Lower lobe of right lung (tissue), 2 donors: ENCODE measurements at regions not wholly inside any gene's neighbourhood (a gene's known extent, or its start where the extent isn't known, plus 50 kb on each side); places are given as distances from the start of the nearest gene placed in this dataset.
A peak's percentile ranks its signal among the peaks of the same experiment; 100 is the strongest.

ENCODE experiments used
- ATAC-seq, 2 donors: fragments of 200-7000 bp; cut with Tn5 transposase; one replicate each; pipeline ENCODE4 v1.9.1; 2020 to 2022; ENCODE audit warnings: mild to moderate bottlenecking in 2 of 2, moderate library complexity in 2 of 2
- DNase-seq: peaks from one replicate; pipeline ENCODE4 v3.0.0-alpha.2; 2020
- H3K27ac ChIP-seq: fragments of 200-600 bp; one replicate; pipeline ENCODE4 v1.8.0; 2022
- H3K27me3 ChIP-seq: fragments of 200-600 bp; one replicate; pipeline ENCODE4 v1.8.0; 2022; ENCODE audit warnings: low read depth
- H3K36me3 ChIP-seq: fragments of 200-600 bp; one replicate; pipeline ENCODE4 v1.8.0; 2022; ENCODE audit warnings: mild to moderate bottlenecking
- H3K4me1 ChIP-seq: fragments of 200-600 bp; one replicate; pipeline ENCODE4 v1.8.0; 2022
- H3K4me3 ChIP-seq: fragments of 200-600 bp; one replicate; pipeline ENCODE4 v1.8.0; 2022; ENCODE audit warnings: mild to moderate bottlenecking
- H3K9me3 ChIP-seq: fragments of 200-600 bp; one replicate; pipeline ENCODE4 v1.8.0; 2022
- intact Hi-C: fragments of 100-400 bp; cut with DNase I; formaldehyde crosslinking; loops from one replicate; pipeline ENCODE4 v1.11.0; 2022
- TF ChIP-seq, protein P1 (sequence below): fragments of 200-600 bp; IDR thresholded peaks from one replicate; pipeline ENCODE4 v1.8.0; 2022; ENCODE audit warnings: antibody characterized with exemption, mild to moderate bottlenecking
- donor health status: DM: no; HTN: yes; CAD: no; lungs with severe emphysema.

DNA sequence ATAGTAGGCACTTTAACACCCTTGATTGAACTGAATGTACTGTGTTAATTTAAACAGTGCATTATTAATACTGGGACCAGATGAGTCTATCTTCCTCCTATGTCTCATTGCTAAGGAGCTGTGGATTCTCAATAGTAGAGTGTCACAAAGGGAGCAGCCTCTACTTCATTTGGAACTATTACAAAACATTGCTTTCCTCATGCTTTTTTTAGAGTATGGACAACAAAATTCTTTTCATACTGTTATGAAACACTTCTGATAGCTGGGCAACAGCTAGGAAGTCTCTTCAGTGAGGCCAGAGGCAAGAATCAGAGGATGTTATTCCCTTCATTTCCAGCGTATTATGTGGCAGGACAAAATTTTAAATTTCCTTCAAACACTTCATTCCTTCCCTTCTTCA is 160.8 kb downstream of the FBXO8 start:
- no peaks in the 10 kb centered on the region for H3K36me3 ChIP-seq
- no peak overlapping the region for H3K27ac ChIP-seq
- H3K4me1 ChIP-seq, result no peaks in the 10 kb centered on the region
- H3K9me3 ChIP-seq, result no peaks in the 10 kb centered on the region
- TF ChIP-seq, protein P1, sequence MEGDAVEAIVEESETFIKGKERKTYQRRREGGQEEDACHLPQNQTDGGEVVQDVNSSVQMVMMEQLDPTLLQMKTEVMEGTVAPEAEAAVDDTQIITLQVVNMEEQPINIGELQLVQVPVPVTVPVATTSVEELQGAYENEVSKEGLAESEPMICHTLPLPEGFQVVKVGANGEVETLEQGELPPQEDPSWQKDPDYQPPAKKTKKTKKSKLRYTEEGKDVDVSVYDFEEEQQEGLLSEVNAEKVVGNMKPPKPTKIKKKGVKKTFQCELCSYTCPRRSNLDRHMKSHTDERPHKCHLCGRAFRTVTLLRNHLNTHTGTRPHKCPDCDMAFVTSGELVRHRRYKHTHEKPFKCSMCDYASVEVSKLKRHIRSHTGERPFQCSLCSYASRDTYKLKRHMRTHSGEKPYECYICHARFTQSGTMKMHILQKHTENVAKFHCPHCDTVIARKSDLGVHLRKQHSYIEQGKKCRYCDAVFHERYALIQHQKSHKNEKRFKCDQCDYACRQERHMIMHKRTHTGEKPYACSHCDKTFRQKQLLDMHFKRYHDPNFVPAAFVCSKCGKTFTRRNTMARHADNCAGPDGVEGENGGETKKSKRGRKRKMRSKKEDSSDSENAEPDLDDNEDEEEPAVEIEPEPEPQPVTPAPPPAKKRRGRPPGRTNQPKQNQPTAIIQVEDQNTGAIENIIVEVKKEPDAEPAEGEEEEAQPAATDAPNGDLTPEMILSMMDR, result no peak
- no peaks in the 10 kb centered on the region for H3K27me3 ChIP-seq
- no peak for DNase-seq
- ATAC-seq, result no peak
- H3K4me3 ChIP-seq, result no peak overlapping the region
- intact Hi-C loops, result no loop called here

DNA sequence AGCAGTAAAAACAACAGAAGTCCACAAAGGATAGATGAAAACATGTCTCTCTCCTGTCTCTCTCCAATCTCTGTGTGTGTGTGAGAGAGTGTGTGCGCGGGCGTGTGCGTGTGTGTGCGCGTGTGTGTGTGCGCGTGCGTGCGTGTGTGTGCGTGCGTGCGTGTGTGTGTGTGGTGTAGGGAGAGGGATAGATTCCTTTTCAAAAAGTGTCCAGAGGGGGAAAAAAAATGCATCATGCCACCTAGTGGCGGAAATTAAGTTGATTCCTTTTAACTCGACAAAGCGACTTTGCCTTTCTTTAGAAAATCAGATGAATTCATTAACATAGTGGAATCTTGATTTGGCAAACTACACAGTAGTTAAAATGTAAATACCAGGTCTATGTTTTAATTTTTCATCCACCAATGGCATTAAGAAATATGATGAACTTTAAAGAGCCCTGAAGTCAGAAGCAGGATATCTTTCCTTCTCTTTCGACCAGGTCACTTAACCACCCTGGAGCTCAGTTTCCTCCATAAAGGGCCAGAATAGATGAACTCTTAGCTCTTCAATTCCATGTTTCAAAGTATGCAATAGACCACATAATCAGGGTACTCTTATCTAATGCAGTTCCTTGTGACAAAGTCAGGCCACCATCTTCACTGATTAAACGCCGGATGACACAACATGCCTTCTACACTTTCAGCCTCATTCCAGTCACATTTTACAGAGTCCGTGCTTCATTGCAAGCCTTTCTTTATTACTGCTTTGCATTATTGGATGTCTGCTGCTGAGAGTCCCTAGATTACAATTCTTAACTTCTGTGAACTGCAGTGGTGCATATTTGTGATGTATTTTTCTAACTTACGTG is 162.8 kb downstream of the FBXO8 start:
- H3K36me3 ChIP-seq, result no peaks in the 10 kb centered on the region
- TF ChIP-seq, protein P1, result peak; percentile 45
- H3K4me3 ChIP-seq, result no peak overlapping the region
- peaks cover 6% of the 10 kb centered on the region for H3K27me3 ChIP-seq
- DNase-seq (no peak), ATAC-seq (peak; percentile 50 to 53)
- H3K9me3 ChIP-seq, result no peaks in the 10 kb centered on the region
- intact Hi-C loops, result no loop called here
- H3K27ac ChIP-seq, result no peak overlapping the region
- H3K4me1 ChIP-seq, result no peaks in the 10 kb centered on the region

DNA sequence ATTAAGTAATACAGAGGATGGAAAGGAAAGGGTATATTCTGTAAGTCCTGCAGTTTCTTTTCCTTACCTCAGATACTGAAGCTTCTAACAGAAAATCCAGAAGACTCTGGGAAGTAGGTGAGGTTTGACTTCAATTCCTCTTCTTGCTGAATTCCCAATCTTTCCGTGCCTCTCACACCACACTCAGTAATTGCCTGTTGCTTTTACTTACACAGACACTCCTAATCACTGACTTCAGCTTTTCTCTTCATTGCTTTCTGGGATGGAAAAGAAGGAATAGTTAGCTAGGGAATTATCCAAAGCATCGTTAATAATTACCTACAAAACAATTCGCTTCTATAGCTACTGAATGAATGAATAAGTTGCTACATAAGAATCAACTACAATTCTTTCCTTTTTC is 163.6 kb downstream of the FBXO8 start:
- H3K36me3 ChIP-seq, result no peaks in the 10 kb centered on the region
- no peak overlapping the region for H3K27ac ChIP-seq
- H3K4me1 ChIP-seq, result no peaks in the 10 kb centered on the region
- no peak for ATAC-seq
- DNase-seq, result no peak
- intact Hi-C loops, result no loop called here
- TF ChIP-seq, protein P1, result no peak
- H3K27me3 ChIP-seq, result peaks cover 6% of the 10 kb centered on the region
- H3K9me3 ChIP-seq, result no peaks in the 10 kb centered on the region
- H3K4me3 ChIP-seq, result no peak overlapping the region

DNA sequence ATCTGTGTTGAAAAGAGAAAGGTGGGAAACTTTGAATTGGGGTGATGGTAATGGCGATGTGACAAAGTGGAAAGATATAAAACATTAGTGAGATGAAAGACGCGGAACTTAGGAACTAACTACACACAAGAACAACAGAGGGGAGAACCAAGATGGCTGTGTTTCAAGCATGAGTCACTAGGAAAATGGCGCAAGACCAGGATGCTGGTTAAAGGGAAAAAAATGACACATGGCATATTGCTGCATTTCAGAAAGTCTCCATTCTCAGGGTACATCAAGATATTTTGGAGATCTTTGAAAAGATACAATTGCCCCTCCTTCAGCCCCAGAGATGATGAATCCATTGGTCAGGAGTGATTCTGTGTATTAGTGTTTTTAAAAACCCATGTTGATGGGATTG is 164.4 kb downstream of the FBXO8 start:
- H3K27ac ChIP-seq, result no peak overlapping the region
- no peak for ATAC-seq

DNA sequence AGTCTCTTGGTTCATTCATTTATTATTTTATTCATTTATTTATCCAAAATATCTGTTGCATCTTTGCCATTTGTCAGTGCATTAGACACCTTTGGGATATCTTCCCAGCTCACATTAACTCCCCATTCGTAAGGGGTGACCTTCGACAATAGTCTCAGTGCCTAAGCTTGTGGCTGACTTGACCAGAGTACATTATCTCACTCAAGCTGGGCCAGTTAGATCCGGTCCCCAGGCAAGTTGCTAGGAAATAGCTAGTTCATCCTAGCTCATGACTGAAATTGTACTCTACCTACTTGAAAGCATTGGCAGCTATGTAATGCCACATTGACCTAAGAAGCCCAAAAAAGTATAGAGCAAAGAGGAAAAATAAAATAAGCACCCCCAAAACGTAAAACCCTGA is 165.3 kb downstream of the FBXO8 start:
- TF ChIP-seq, protein P1, result no peak
- intact Hi-C loops, result no loop called here
- ATAC-seq, result no peak
- Histone ChIP-seq H3K27me3 (peaks cover 6% of the 10 kb centered on the region), H3K36me3 (no peaks in the 10 kb centered on the region), H3K4me3 (no peak overlapping the region), H3K4me1 (no peaks in the 10 kb centered on the region), H3K27ac (no peak overlapping the region), H3K9me3 (no peaks in the 10 kb centered on the region)
- DNase-seq, result no peak

More for the DNA sequence above, 164.4 kb downstream of the FBXO8 start:
- H3K27me3 ChIP-seq, result peaks cover 6% of the 10 kb centered on the region
- intact Hi-C loops, result no loop called here
- H3K9me3 ChIP-seq, result no peaks in the 10 kb centered on the region
- DNase-seq, result no peak
- no peaks in the 10 kb centered on the region for H3K36me3 ChIP-seq
- no peaks in the 10 kb centered on the region for H3K4me1 ChIP-seq
- H3K4me3 ChIP-seq, result no peak overlapping the region
- TF ChIP-seq, protein P1, result no peak
